GM18867 (cell line): ENCODE measurements at regions not wholly inside any gene's neighbourhood (a gene's known extent, or its start where the extent isn't known, plus 50 kb on each side); places are given as distances from the start of the nearest gene placed in this dataset.

Source experiments
- ATAC-seq: cut with Tn5 transposase; IDR thresholded peaks from one replicate; pipeline ENCODE4 v1.9.1; 2021; ENCODE audit warnings: mild to moderate bottlenecking, moderate library complexity; ENCODE audit not compliant: unreplicated experiment

- no peak for ATAC-seq
These were observed 60.7 kb upstream of the CDC42BPA start for GRCh38 chr1:227378871-227379554.

DNA sequence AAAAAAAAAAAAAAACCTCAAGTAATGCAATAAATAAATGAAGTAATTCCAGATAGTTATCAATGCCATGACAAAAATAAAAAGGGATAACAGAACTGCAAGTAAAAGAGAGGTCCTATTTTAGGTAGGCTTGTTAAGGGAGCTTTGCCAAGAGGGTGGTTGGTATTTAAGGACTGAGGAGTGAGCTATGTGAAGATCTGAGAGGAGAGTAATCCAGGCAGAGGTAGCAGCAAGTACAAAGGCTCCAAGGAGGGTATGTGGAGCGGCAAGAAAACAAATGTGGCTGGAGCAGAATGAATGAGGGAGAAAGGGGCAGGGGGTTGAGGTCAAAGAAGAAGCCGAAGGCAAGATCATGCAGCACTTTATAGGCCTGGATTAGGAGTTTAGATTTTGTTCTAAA, 59.9 kb upstream of the CDC42BPA start:
- ATAC-seq: no peak

DNA sequence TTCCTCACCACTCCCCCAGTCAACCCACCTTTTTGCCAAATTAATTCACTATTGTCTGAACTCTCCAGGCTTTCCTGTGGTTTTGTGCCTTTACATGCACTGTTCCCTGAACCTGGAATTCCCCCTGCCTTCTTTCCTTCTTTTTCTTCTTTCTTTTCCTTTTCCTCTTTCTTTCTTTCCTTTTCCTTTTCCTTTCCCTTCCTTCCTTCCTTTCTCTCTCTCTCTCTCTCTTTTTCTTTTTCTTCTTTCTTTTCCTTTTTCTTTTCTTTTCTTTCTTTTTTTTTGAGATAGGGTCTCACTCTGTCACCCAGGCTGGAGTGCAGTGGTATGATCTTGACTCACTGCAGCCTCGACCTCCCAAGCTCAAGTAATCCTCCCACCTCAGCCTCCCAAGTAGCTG, 56.6 kb upstream of the CDC42BPA start:
- no peak for ATAC-seq

DNA sequence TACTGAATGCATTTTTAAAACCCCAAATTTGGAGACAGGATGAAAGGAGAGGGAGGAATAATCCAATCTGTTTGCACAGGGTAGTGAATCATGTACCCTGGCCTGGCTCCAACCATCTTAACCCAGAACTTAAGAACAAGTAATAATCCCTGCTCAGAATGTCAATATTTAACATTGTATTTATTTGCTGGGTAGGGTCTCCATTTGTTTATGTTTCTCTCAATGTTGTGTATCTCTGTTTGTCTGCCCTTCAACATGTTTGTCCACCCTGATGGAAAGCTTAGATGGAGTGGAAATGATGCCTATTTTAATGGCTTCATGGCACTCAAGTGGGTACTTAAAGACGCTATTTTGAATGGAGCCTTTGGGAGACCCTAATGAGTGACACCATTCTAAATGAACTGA, 54.4 kb upstream of the CDC42BPA start:
- no peak for ATAC-seq

DNA sequence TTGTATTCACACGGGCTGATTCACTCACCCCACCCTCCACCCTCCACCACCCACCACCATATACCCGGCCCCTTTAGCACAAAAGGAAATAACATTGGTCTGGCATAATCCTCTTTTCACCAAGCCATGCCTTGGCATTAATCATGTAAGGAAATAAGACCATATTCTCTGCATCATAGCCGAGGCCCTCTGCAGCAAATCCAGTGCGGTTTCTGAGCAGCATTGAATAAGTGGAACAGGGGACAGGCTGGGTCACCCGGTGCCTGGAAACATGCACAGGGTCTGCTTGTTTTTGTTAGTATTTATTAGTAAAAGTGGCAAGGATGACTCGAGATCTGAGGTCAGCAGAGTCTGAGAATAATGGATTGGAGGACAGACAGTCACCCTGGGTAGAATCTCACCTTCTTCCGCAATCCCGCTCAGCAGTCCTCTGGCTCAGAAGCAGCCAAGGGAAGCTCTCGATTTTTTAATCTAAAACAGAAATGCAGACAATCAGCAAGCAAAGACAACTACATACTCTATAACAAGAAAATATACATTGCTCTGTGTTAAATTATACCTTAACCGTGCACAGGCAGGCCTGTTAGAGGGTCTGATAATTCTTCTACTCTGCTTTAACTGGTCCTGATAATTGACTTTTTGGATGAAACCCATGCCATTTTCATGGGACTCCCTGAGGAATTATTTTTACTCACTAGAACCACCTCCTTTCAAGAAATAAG, 52.4 kb upstream of the CDC42BPA start:
- no peak for ATAC-seq

- ATAC-seq: no peak
These were observed 50.9 kb upstream of the CDC42BPA start for GRCh38 chr1:227369102-227369760.
